Daoy (cell line): ENCODE measurements at regions not wholly inside any gene's neighbourhood (a gene's known extent, or its start where the extent isn't known, plus 50 kb on each side); places are given as distances from the start of the nearest gene placed in this dataset.
"Not testable (repeated sequence)": the region's sequence is repeated elsewhere in the genome, so short reads cannot be mapped to it uniquely, and the experiment has no call there.

Experiments
- DNase-seq: peaks from one replicate; pipeline ENCODE4 v3.0.0-alpha.2; 2015; ENCODE audit warnings: low read depth

- DNase-seq = no peak
Observed at GRCh38 chr2:7633566-7634153, 716.4 kb downstream of the RNF144A start.

GRCh38 chr2:7634409-7634808 lies 717.2 kb downstream of the RNF144A start:
- DNase-seq = no peak

- DNase-seq = no peak
Observed at GRCh38 chr2:7639476-7639875, 722.3 kb downstream of the RNF144A start.

- DNase-seq = not testable (repeated sequence)
Observed at GRCh38 chr2:7641272-7641671, 724.1 kb downstream of the RNF144A start.

GRCh38 chr2:7646024-7646423 lies 728.8 kb downstream of the RNF144A start:
- no peak for DNase-seq

- no peak for DNase-seq
Observed at GRCh38 chr2:7646661-7647060, 729.4 kb downstream of the RNF144A start.

GRCh38 chr2:7648221-7648795 lies 731.1 kb downstream of the RNF144A start:
- no peak for DNase-seq

GRCh38 chr2:7649461-7650228 lies 732.4 kb downstream of the RNF144A start:
- no peak for DNase-seq

GRCh38 chr2:7653617-7654016 lies 736.4 kb downstream of the RNF144A start:
- no peak for DNase-seq

- DNase-seq = no peak
Observed at GRCh38 chr2:7655629-7656028, 738.4 kb downstream of the RNF144A start.

GRCh38 chr2:7657526-7657925 lies 740.3 kb downstream of the RNF144A start:
- DNase-seq = not testable (repeated sequence)

- DNase-seq = no peak
Observed at GRCh38 chr2:7658486-7658885, 741.3 kb downstream of the RNF144A start.

- no peak for DNase-seq
Observed at GRCh38 chr2:7660816-7661215, 743.6 kb downstream of the RNF144A start.

- DNase-seq = no peak
Observed at GRCh38 chr2:7661502-7661901, 744.3 kb downstream of the RNF144A start.

GRCh38 chr2:7665880-7666279 lies 748.7 kb downstream of the RNF144A start:
- no peak for DNase-seq

GRCh38 chr2:7666596-7667259 lies 749.5 kb downstream of the RNF144A start:
- DNase-seq = no peak

- no peak for DNase-seq
Observed at GRCh38 chr2:7667260-7667757, 750.1 kb downstream of the RNF144A start.

- no peak for DNase-seq
Observed at GRCh38 chr2:7670905-7671641, 753.9 kb downstream of the RNF144A start.

- peak; percentile 5 for DNase-seq
Observed at GRCh38 chr2:7672027-7672684, 754.9 kb downstream of the RNF144A start.

GRCh38 chr2:7672685-7673071 lies 755.5 kb downstream of the RNF144A start:
- no peak for DNase-seq

- DNase-seq = no peak
Observed at GRCh38 chr2:7673101-7673500, 755.9 kb downstream of the RNF144A start.
